Endometrial microvascular endothelial cells (primary cell): ENCODE measurements at regions not wholly inside any gene's neighbourhood (a gene's known extent, or its start where the extent isn't known, plus 50 kb on each side); places are given as distances from the start of the nearest gene placed in this dataset.
"Not testable (repeated sequence)": the region's sequence is repeated elsewhere in the genome, so short reads cannot be mapped to it uniquely, and the experiment has no call there.

ENCODE experiments used
- in situ Hi-C: cut with HindIII; loops from 2 replicates; pipeline ENCODE4 v1.10.0; 2017; ENCODE audit warnings: low sequenced_read_pairs, low pct_unique_long_range_greater_than_20kb; ENCODE audit errors: inconsistent ontology term

GRCh38 chr14:54010981-54011380 is 54.4 kb upstream of the BMP4 start:
- in situ Hi-C loops = no loop called here

GRCh38 chr14:54023027-54023426 is 66.4 kb upstream of the BMP4 start:
- in situ Hi-C loops = no loop called here

GRCh38 chr14:54025661-54026060 is 69.0 kb upstream of the BMP4 start:
- in situ Hi-C loops = no loop called here

DNA sequence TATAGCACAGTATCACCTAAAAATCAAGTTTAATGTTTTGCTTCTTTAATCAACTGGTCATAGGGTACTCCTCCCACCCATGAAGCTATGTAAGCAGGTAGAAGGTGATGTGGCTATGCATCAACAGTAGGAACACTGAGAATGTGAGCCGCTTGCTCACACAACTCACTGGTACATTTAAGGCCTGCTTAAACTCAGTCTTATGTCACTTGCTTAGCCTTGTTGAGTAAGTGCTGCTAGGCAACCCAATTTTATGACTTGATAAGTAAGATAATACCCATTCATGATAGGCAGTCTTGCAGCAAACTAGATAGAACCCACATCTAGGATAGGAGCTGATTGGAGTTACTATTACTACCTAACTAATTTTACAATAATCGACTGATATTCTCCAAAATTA is 70.0 kb upstream of the BMP4 start:
- in situ Hi-C loops = no loop called here

- in situ Hi-C loops = not testable (repeated sequence)
Observed at GRCh38 chr14:54030996-54031395, 74.4 kb upstream of the BMP4 start.

DNA sequence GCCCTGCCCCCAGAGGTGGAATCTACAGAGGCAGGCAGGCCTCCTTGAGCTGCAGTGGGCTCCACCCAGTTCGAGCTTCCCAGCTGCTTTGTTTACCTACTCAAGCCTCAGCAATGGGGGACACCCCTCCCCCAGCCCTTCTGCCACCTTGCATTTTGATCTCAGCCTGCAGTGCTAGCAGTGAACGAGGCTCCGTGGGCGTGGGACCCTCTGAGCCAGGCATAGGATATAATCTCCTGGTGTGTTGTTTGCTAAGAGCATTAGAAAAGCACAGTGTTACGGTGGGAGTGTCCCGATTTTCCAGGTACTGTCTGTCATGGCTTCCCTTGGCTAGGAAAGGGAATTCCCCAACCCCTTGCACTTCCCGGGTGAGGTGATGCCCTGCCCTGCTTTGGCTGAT is 76.7 kb upstream of the BMP4 start:
- in situ Hi-C loops = not testable (repeated sequence)

- in situ Hi-C loops = no loop called here
Observed at GRCh38 chr14:54038724-54039123, 82.1 kb upstream of the BMP4 start.

GRCh38 chr14:54039311-54039710 is 82.7 kb upstream of the BMP4 start:
- in situ Hi-C loops = no loop called here

DNA sequence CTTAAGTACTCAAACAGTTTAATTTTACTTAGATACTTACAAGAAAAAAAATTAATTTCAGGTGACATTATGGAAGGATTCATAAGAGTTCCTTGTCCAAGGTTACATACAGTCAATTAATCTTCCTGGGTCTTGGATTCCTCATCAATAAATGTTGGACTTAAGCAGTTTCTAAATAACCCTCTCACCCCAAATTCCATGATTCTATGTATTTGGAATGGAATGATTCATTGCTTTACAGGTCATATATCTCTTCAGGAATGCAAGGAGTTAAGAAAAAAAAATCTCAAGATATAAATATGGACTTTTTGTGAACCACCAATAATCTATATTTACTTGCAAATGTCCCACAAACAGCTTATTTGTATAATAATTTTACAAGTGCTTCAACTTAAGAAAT is 84.2 kb upstream of the BMP4 start:
- in situ Hi-C loops = no loop called here

GRCh38 chr14:54046250-54046649 is 89.6 kb upstream of the BMP4 start:
- in situ Hi-C loops = no loop called here

GRCh38 chr14:54047645-54048308 is 91.2 kb upstream of the BMP4 start:
- in situ Hi-C loops = no loop called here

DNA sequence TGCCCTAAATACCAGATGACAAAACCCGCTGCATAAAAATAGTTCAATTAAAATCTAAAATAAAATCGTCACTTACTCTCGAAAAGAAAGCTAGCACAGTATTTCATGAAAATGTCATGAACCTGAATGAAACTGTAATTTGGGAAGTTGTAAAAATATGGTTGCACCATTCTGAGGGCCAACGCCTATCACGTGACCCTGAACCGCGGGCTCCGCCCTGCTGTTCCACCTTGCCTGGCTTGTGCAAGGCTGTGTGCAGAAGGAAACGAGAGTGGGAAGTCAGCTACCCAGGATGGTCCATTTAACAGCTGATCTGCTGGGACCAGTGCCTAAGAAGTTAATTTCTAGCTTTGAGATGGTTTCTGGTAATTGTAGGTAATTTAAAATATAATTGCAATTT is 91.7 kb upstream of the BMP4 start:
- in situ Hi-C loops = no loop called here

- in situ Hi-C loops = no loop called here
Observed at GRCh38 chr14:54048736-54049135, 92.1 kb upstream of the BMP4 start.

DNA sequence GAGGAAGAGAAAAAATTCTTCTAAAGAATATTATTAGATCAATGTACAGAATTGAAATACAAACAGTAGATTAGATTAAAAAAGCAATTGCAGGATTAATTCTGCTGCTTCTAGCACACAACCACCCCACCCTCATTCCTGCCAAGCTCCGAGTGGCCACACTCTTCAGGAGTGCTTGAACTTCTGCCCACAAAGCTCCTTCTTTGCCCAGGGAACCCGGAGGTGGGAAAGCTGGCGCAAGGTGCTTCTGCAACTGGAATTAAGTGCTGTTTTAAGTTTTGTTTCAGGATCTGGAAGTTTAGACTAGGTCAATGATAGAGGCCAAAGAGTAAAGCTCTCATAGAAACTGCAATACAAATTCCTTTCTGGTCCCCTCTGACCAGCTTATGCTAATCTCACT is 94.1 kb upstream of the BMP4 start:
- in situ Hi-C loops = no loop called here

GRCh38 chr14:54052696-54053385 is 96.2 kb upstream of the BMP4 start:
- in situ Hi-C loops = no loop called here

- in situ Hi-C loops = no loop called here
Observed at GRCh38 chr14:54053386-54053745, 96.7 kb upstream of the BMP4 start.

DNA sequence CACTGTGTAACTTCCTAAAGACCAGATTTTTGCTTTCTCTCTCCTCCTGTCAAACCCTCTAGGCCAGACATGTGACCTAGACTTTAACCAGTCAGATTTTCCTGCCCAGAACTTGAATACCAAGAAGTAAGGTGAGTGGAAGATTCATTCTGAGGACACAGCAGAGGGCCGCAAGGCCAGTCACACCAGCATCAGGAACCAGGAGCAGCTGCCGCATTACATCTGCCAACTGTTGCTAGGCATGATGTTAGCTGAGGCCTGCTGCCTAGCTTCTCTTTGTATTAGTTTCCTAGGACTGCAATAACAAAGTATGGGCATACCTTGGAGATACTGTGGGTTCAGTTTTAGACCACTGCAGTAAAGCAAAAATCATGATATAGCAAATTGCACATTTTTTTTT is 101.9 kb upstream of the BMP4 start:
- in situ Hi-C loops = no loop called here

GRCh38 chr14:54083549-54084239 is 127.1 kb upstream of the BMP4 start:
- in situ Hi-C loops = no loop called here

GRCh38 chr14:54085232-54085761 is 128.7 kb upstream of the BMP4 start:
- in situ Hi-C loops = no loop called here

- in situ Hi-C loops = no loop called here
Observed at GRCh38 chr14:54085841-54086240, 129.2 kb upstream of the BMP4 start.
